ENCODE measurements at regions not wholly inside any gene's neighbourhood (a gene's known extent, or its start where the extent isn't known, plus 50 kb on each side); places are given as distances from the start of the nearest gene placed in this dataset.
A peak's percentile ranks its signal among the peaks of the same experiment; 100 is the strongest.

DNA sequence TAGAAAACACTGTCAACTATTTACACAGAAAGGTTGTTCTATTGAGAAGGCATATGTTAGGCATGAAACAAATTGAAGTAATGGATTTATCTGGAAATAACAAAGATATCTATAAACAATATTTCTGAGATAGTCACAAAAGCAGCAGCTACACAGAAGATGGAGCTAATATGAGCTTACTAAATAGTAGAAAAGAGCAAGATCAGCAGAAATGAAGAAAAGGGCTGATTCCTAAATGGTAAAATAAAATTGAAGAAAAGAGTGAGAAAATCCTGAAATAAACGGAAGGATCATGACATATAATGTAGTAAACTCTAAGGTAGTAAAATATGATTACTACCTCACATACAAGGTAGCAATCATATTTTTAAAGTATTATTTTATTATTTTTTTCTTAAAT is 1263.9 kb downstream of the FSCB start:
- DNase-seq (ENCODE audit: insufficient read length, low spot score) (no peak), FAIRE-seq (no peak)

- DNase-seq (ENCODE audit: insufficient read length, low spot score) (no peak), FAIRE-seq (no peak)
Measured at GRCh38 chr14:43232261-43232660, 1274.8 kb downstream of the FSCB start.

DNA sequence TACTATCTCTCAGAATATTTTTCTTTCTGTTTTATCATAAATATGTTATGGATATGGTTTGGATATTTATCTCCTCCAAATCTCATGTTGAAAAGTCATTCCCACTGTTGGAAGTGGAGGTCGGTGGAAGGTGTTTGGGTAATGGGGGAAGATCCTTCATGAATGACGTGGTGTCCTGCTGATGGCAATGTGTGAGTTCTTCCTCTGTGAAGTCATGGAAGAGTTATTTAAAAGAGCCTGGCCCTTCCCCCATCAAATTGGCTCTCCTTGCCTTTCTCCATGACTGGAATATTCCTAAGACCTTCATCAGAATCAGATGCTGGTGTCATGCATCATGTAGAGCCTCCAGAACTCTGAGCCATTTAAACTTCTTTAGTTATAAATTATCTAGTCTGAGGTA is 1291.6 kb downstream of the FSCB start:
- no peak for FAIRE-seq
- no peak for DNase-seq (ENCODE audit: insufficient read length, low spot score)

GRCh38 chr14:43207189-43207588 is 1299.9 kb downstream of the FSCB start:
- FAIRE-seq (no peak), DNase-seq (ENCODE audit: insufficient read length, low spot score) (no peak)

GRCh38 chr14:43204816-43205215 is 1302.3 kb downstream of the FSCB start:
- FAIRE-seq (no peak), DNase-seq (ENCODE audit: insufficient read length, low spot score) (no peak)

DNA sequence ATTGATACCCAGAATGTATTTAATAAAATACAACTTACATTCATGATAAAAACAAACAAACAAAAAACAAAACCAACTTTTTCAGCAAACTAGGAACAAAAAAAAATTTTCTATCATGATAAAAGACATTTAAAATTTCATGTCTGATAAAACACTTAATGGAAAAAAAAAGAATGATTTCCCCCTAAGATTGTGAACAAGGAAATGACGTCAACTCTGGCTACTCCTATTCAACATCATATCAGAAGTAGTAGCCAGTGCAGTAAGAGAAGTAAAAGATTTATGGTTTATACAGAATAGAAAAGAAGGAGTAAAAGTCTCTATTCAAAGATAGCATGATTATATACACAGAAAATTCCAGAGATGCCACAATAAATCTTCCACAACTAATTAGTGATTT is 1306.6 kb downstream of the FSCB start:
- no peak for DNase-seq (ENCODE audit: insufficient read length, low spot score)
- no peak for FAIRE-seq

GRCh38 chr14:43198465-43198864 is 1308.6 kb downstream of the FSCB start:
- FAIRE-seq (no peak), DNase-seq (ENCODE audit: insufficient read length, low spot score) (no peak)

GRCh38 chr14:43184540-43184939 is 1322.5 kb downstream of the FSCB start:
- FAIRE-seq (no peak), DNase-seq (ENCODE audit: insufficient read length, low spot score) (no peak)

- FAIRE-seq (no peak), DNase-seq (ENCODE audit: insufficient read length, low spot score) (no peak)
Measured at GRCh38 chr14:43183916-43184315, 1323.2 kb downstream of the FSCB start.

GRCh38 chr14:43175896-43176295 is 1331.2 kb downstream of the FSCB start:
- DNase-seq (ENCODE audit: insufficient read length, low spot score) (no peak), FAIRE-seq (no peak)

- DNase-seq (ENCODE audit: insufficient read length, low spot score) (no peak), FAIRE-seq (no peak)
Measured at GRCh38 chr14:43172899-43173548, 1334.1 kb downstream of the FSCB start.

DNA sequence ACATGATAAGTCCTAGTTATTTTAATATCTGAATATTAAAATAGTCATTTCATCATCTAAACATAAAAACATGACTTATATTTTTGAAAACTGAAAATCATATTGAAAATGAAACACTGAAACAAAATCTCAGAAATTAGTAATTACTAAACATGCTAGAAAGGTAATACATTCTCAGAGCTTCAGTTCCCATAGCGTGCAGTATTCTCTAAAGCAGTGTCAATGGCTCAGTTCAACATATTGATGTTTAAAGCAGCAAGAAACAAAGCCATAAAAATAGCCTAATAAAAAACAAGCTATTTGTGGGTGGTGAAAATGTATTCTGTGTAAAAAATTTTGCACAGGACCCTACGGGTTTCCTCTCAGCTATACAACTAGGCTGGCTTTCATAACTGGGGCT is 1337.4 kb downstream of the FSCB start:
- FAIRE-seq, result no peak

GRCh38 chr14:43168371-43168925 is 1338.6 kb downstream of the FSCB start:
- FAIRE-seq, result no peak
- DNase-seq (ENCODE audit: insufficient read length, low spot score), result no peak

More for the DNA sequence above, 1337.4 kb downstream of the FSCB start:
- no peak for DNase-seq (ENCODE audit: insufficient read length, low spot score)

DNA sequence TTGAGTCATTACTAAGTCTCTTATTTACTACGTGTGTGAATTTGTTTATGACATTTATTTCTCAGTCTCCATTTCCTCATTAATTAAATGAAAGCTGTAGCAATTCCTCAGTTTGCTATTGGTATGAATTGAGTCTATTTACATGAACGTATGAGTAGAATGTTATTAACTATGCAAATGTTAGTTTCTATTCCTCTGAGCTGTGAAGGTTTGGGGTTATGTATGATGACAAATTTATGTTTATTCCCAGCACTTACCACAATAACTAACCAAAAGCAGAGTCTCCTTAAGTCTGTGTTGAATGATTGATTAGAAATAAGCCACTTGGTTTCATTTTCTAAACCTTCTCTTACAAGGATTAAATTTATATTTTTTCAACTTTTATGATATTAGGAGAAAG is 1340.9 kb downstream of the FSCB start:
- peak; percentile 37 for FAIRE-seq
- DNase-seq (ENCODE audit: insufficient read length, low spot score), result no peak

DNA sequence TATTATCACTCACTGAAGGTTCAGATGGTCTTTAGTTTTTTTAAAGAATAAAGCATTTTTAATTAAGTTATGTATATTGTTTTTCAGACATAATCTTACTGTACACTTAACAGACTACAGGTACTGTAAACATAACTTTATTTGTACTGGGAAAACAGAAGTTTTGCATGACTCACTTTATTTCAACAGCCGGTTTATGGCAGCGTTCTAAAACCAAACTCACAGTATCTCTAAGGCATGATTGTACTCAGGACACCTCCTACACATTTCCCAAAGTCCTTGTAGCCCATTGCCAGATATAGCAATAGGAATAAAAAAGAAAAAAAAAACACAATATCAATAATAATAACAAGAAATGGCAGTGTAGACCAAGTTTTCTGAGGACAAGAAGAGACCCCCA is 1341.4 kb downstream of the FSCB start:
- FAIRE-seq, result no peak
- DNase-seq (ENCODE audit: insufficient read length, low spot score), result no peak

DNA sequence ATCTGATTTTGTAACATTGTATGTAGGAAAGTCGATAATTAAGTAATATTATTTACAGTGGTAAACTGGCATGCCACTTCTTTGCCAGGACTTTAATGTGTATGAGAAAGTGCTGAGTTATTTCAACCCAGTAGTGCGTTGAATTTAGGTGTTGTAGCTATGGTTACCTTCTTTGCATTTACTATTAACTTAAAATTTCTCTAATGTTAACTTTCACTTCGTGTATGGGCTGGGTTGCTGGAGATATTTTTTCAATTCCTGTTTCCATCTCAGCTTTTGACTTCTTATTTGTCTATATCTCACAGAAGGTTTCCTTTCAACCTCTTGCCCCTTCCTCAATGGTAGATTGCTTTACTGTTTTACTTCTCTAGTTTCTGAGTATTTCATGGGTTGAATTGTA is 1345.6 kb downstream of the FSCB start:
- DNase-seq (ENCODE audit: insufficient read length, low spot score) (no peak), FAIRE-seq (no peak)

- no peak for FAIRE-seq
- no peak for DNase-seq (ENCODE audit: insufficient read length, low spot score)
Measured at GRCh38 chr14:43157661-43158060, 1349.4 kb downstream of the FSCB start.

DNA sequence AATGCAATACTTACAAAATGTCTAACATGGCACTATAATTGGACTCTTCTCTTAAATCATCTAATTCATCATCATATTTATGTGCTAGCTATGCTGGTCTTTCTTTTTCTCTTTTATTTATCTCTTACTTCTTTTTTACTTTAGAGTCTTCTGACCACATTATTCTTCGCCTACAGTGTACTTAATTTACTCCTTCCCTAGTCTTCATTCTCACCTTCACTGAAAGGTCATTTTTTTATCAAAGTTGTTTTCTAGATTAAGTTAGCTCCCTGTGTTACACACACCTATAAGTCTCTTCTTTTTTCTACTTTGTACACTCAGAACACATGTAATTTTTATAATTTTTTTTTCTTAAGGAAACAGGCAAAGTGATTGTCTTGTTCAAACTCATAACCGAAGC is 1351.2 kb downstream of the FSCB start:
- no peak for DNase-seq (ENCODE audit: insufficient read length, low spot score)

GRCh38 chr14:43155258-43155657 is 1351.8 kb downstream of the FSCB start:
- FAIRE-seq, result no peak
- DNase-seq (ENCODE audit: insufficient read length, low spot score), result no peak

More for the DNA sequence above, 1351.2 kb downstream of the FSCB start:
- FAIRE-seq, result no peak

DNA sequence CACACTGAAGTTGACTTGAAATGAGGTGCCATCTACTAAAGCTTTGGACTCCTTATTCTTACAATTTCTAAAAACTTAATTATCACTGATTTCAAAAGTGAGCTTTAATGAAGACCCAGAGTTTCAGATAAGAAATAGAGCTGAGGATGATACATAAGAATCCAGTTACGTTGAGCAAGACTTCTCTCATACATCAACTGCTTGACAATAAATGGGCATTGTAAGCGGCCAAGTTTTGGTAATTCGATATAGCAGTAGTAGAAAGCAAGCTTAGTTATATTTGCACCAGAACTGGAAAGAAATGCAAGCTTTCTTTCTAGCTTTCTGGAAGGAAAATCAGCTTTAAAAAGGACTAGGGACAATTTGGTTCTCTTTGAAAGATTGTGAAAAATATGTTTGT is 1359.6 kb downstream of the FSCB start:
- DNase-seq (ENCODE audit: insufficient read length, low spot score), result no peak
- FAIRE-seq, result no peak

GRCh38 chr14:43145361-43145760 is 1361.7 kb downstream of the FSCB start:
- FAIRE-seq (no peak), DNase-seq (ENCODE audit: insufficient read length, low spot score) (no peak)

DNA sequence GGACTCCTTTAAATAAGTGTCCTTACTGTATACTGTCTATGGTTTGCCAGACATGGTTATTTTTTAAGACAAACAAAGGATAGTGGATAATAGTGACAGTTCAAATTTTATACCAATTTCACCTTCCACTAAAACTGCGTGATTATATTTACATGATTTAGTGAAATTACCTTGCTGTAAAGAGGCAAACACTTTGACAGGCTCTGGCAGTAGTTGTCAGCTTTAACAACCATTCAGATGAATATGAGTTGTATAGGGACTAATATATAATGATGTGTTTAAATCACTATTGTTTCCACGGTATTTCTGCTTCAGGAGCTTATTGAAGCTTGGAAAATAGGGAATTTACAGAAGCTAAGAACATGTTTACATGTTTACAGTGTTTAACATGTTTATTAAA is 1364.0 kb downstream of the FSCB start:
- DNase-seq (ENCODE audit: insufficient read length, low spot score) (no peak), FAIRE-seq (no peak)

DNA sequence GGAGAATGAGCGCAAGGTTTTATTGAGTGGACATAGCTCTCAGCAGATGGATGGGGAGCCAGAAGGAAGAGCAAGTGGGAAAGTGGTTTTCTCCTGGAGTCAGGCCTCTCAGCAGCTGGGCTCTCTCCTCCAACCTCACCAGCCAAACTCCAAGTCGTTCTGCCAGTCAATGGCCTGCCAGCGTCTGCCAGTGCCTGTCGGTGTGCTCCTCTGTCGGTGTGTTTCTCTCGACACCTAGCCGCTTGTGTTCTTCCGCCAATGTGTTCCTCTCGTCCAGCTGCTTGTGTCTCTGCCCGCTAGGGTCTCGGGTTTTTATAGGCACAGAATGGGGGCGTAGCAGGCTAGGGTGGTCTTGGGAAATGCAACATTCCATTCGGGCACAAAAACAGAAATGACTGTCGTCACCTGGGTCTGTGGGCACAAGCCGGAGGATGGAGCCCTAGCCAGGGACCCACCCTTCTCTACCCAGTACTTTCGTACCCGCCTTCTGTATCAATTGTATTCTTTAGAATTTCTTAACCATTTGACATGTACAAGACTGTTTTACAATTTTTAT is 1365.4 kb downstream of the FSCB start:
- no peak for DNase-seq (ENCODE audit: insufficient read length, low spot score)
- no peak for FAIRE-seq

Data from GM19239 (cell line).